GM19023 (cell line): ENCODE measurements at regions not wholly inside any gene's neighbourhood (a gene's known extent, or its start where the extent isn't known, plus 50 kb on each side); places are given as distances from the start of the nearest gene placed in this dataset.
"Not testable (repeated sequence)": the region's sequence is repeated elsewhere in the genome, so short reads cannot be mapped to it uniquely, and the experiment has no call there.

Experiments used
- ATAC-seq: cut with Tn5 transposase; IDR thresholded peaks from one replicate; pipeline ENCODE4 v1.9.1; 2021; ENCODE audit warnings: mild to moderate bottlenecking, moderate library complexity; ENCODE audit not compliant: unreplicated experiment

DNA sequence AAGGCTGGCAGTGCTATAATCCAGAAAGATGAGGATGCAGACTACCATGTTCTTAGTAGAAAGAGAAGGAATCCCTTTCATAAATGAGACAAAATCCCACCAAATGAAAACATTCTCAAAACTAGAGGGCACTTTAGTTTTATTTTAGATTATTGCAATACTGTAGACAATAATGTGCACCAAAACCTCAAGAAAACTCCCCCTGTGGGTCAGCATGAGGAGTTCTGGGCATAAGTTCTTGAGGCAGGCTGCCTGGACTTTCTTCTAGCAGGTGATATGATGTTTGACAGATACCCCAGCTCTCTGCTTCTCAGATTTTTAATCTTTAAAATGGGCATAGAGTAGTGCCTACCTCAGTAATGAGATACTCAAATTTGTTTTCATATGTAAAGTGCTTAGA is 196.3 kb upstream of the CTNND2 start:
- ATAC-seq: no peak

DNA sequence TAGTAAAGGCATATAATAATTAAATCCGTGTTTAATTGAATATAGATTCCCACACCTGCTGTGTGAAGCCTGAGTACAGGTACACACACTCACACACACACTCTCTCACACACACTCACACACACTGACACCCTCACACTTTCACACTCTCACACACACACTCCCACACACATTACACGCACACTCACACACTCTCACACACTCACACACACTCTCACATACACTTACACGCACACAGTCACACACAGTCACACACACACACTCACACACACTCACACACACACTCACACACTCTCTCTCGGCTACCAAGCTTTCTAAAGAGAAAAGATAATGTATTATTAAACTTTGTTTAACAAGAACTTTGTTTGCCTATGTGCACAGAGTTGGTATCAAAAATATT is 195.1 kb upstream of the CTNND2 start:
- ATAC-seq: no peak

DNA sequence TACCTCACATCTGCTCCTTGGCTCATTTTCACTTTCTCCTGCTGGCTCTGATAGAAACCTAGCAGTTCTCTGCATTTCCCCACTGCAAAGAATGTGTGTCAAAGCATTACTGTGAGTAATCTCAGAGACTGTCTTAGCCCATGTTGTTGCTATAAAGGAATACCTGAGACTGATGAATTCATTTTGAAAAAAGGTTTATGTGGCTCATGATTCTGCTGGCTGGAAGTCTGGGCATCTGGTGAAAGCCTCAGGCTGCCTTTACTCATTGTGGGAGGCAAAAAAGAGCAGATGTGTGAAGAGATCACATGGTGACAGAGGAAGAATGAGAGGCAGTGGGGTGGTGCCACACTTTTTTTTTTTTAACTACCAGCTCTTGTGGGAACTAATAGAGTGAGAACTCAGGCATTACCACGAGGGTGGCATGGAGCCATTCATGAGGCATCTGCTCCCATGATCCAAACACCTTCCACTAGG is 191.6 kb upstream of the CTNND2 start:
- ATAC-seq: peak; percentile 63

GRCh38 chr5:12093586-12093985 is 189.3 kb upstream of the CTNND2 start:
- ATAC-seq: no peak

- no peak for ATAC-seq
These were observed 176.5 kb upstream of the CTNND2 start for GRCh38 chr5:12080761-12081160.

DNA sequence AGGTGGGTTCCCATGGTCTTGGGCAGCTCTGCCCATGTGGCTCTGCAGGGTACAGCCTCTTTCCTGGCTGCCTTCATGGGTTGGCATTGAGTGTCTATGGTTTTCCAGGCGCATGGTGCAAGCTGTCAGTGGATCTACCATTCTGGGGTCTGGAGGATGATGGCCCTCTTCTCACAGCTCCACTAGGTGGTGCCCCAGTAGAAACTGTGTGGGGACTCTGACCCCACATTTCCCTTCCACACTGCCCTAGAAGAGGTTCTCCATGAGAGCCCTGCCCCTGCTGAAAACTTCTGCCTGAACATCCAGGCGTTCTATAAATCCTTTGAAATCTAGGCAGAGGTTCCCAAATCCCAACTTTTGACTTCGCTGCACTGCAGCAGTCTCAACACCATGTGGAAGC is 174.0 kb upstream of the CTNND2 start:
- ATAC-seq: not testable (repeated sequence)

GRCh38 chr5:12073426-12073825 is 169.2 kb upstream of the CTNND2 start:
- ATAC-seq: no peak

GRCh38 chr5:12072441-12072840 is 168.2 kb upstream of the CTNND2 start:
- ATAC-seq: no peak

DNA sequence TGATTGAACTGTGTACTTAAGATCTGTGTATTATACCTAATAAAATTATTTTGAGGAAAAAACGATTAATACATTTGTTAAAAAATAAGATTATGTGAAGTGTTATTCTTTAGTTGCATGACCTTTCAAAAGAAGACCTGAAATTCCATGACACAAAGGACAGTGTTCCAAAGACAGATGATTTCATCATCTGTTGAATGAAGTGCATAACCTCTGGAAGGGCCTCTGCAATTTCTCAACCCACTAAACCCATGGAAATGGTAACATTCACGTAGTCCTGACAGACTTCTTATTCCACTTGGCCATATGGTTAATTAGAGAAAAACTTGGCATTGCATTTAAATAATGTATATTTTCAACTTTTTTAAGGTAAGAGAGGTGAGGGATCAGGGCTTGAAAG is 167.2 kb upstream of the CTNND2 start:
- no peak for ATAC-seq

- no peak for ATAC-seq
These were observed 119.5 kb upstream of the CTNND2 start for GRCh38 chr5:12023614-12024241.

DNA sequence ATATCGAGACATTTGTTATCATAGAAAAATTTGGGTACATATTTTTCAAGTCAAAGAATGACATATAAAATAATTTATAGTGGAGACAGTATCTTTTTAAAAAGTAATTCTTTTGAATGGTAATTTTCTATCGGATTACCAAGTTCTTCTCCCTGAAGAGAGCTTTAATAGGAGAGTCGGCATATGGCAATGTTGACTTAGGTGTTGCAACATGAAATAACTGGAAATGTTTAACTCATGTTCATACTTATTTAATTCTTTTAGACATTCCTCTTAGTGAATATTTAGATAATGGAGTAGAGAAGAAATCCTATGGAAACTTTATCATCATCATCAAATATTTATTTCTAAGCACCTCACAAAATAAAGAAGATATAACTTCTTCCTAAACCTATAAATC is 118.2 kb upstream of the CTNND2 start:
- ATAC-seq: no peak

- no peak for ATAC-seq
These were observed 115.1 kb upstream of the CTNND2 start for GRCh38 chr5:12019306-12019705.

DNA sequence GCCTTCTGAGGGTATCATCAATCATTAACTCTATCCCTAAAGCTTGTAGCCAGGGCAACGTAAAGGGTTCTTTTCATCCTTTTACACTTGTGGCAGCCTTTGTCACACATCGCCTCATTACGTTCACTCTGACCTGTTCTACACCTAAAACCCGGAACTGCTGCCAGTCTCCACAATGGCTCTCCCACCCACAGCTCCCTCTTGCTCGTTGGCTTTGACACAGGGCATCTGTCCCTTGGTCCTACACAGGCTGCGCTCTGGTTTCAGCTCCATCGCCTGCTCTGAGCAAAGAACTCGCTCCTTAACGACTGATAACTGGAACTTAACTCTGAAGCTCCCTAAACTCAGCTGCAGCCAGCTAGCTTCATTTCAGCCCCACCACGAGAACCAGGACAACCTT is 112.8 kb upstream of the CTNND2 start:
- no peak for ATAC-seq

DNA sequence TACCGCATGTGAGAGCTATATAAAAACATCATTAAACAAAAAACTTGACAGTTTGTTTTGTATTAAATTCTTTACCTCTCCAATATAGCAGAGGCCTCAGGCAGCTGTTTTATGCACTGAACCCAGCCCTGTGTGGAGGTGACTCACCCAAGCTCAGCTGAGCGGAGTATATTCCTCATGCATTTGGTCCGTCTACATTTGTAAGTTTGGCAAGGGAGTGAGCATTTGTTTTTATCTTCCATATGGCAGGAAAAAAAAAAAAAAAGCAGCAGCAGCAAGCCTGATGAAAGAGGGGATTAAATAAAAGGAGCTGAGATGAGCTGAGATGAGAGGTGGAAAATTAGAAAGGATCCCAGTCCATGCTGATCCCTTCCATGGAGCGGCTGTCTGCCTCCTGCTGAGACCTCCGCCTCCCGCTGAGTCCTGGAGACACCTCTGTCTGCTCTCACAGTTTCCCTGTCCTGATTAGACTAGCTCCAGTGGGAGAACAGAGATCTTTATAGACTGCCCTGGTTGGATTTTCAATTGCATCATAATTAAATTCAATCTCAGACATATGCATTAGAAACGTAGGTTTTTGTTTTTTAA is 112.0 kb upstream of the CTNND2 start:
- no peak for ATAC-seq

DNA sequence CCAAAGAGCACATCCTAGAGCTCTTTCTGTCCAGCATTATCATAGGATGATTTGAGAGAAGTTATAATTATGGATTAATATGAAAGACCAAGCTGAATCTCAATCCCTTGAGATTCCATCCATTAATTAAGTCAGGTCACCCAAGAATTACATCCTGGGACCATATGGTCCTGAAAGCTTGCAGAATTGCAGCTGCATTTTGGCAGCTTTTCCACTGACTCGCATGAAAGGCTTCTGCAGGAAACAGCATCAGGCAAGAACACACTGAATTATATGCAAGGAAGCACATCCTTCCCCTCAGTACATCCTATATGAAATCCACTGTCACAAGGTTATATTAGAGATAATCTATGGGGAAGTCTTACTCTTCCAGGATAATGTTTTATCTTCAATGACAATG is 109.1 kb upstream of the CTNND2 start:
- no peak for ATAC-seq

GRCh38 chr5:12003680-12004079 is 99.4 kb upstream of the CTNND2 start:
- ATAC-seq: no peak

DNA sequence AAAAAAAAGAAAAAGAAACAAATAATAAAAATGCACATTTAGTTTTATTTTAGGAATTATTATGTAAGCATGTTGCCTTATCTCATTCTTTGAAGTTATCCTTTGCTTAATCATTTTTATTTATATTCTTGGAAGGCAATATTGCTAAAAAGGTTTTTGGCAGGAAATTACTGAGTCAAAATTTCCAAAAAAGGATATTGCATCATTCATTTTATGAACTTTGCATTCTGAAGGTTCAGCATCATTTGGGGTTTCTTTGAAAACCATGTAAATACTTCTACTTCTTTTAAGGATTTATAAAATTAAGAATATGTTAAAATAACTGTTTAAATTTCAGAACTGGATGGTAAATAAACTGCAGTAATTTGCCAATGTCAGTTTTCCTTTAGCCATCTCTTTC is 94.2 kb upstream of the CTNND2 start:
- no peak for ATAC-seq

GRCh38 chr5:11997942-11998341 is 93.7 kb upstream of the CTNND2 start:
- no peak for ATAC-seq

DNA sequence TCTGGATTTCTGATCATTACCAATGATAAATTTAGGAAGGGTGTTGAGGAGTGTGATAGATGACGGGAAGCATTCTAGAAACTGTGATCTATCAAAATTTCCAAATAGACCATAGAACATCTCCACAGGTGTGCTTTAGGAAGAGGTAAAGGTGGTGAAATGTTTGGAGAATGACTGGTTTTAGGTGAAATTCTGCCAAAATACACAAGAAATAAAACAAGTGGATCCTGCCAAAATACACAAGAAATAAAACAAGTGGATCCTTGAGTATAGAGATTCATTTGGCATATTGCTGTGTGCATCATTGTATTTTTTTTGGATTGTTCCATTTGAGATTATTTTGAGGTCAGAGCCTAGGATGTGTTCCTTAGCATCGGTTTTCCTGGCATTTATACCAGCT is 88.3 kb upstream of the CTNND2 start:
- ATAC-seq: no peak

DNA sequence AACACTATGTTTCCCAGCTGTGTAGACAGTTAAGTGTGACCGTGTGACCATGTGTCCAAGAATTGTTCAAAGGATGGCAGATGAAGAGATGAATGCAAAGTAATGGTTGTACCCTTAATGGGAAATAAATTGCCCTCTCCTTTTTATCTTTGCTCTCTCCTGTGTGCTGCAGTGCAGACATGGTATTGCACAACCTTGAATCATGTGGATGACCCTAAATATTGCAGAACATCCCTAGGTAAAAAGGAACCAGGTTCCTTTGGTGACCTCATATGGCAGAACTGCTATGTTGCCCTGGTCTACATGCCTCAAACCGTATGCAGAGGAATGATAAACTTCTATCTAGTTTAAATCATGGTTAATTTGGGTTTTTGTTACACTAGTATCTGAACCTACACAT is 81.7 kb upstream of the CTNND2 start:
- ATAC-seq: no peak

GRCh38 chr5:11984196-11984595 is 80.0 kb upstream of the CTNND2 start:
- no peak for ATAC-seq

GRCh38 chr5:11981986-11982385 is 77.7 kb upstream of the CTNND2 start:
- no peak for ATAC-seq

DNA sequence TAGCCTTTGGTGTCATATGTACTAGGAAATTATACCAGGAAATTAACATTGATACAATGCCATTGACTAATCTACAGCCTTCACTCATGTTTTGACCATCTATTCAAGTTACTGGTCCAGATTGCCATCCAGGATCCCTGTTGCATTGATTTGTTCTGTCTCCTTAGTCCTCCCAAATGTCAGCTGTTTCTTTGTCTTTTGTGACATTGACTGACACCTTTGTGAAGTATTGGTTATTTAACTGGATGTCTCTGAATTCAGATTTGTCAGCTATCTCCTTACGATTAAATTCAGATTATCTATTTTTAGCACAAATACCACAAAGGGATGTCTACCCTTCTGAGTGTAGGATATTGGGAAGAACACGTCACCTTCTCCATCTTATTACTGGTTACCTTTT is 73.7 kb upstream of the CTNND2 start:
- no peak for ATAC-seq
